ENCODE measurements at regions not wholly inside any gene's neighbourhood (a gene's known extent, or its start where the extent isn't known, plus 50 kb on each side); places are given as distances from the start of the nearest gene placed in this dataset.
"Not testable (repeated sequence)": the region's sequence is repeated elsewhere in the genome, so short reads cannot be mapped to it uniquely, and the experiment has no call there.

DNA sequence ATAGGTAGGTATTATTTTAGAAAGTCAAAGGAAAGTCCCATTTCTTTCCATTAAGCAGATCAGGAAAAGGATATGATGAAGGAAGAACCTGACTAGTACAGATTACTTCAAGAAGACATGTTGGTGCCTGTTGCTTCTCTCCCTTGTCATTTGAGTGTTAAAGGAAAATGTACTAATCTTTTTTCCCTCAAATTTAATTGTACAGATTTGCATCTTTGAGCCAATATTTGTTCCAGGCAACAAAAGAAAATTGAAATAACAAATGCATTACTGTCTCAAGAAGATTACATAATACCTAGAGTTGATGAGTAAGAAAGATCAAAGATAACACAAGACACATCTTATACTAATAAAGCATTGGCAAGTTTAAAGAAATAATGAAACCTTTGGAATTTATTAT is 566.9 kb upstream of the ZP4 start:
- peak; percentile 40 for DNase-seq (ENCODE audit: low read depth)

DNA sequence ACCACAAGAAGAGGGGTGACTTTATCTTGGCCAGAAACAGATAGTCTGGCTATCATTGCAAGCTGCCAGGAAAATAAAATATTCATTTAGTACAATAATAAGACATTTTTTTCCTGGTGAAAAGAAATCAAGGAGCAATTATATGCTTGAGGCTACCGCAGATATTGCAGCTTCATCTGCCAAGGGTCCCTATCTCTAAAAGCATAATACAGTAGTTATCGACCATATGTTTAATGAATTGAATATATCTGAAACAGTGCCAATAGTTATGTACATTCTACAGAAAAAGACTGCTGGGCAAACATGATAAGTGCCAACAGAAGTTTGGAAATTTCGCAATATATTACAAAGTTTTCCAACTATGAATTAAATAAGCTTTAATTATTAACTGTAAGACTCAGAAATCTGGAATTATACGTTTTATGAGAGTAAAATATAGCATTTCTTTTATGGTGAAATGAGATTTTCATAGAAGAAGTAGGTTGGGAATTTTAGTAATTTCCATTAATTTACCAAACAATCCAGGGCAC is 561.1 kb upstream of the ZP4 start:
- no peak for DNase-seq (ENCODE audit: low read depth)

DNA sequence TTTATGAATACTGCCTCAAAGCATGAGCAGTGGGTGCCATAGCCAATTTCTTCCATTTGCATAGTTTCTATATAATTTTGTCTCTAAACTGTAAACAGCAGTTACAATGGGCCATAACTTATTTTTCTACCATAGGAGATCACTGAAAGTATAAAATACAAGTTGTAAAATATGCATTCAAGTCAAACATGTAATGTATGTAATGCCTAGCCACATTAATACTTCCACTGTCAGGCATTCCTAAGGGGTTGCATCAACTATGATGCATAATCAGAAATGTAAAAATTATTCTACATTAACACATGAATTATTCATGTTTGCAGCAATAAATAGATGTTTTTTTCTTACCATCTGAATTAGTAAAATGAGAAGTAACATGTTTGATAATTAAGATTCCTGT is 560.3 kb upstream of the ZP4 start:
- DNase-seq (ENCODE audit: low read depth): peak; percentile 28

DNA sequence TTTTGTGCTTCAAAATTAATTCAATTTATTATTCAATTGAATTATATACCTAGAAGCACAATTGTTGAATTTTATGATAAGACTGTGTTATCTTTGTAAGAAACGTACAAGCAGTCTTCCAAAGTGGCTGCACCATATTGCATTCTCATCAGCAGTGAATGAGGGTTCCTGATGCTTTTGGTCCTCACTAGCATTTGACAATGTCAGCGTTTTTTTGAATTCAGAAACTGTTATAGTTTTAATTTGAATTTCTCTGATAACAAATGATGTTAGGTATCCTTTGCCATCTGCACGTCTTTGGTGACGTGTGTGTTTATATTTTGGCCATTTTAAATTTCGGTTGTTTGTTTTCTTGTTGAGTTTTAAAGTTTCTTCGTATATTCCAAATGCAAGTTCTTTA is 553.0 kb upstream of the ZP4 start:
- no peak for DNase-seq (ENCODE audit: low read depth)

DNA sequence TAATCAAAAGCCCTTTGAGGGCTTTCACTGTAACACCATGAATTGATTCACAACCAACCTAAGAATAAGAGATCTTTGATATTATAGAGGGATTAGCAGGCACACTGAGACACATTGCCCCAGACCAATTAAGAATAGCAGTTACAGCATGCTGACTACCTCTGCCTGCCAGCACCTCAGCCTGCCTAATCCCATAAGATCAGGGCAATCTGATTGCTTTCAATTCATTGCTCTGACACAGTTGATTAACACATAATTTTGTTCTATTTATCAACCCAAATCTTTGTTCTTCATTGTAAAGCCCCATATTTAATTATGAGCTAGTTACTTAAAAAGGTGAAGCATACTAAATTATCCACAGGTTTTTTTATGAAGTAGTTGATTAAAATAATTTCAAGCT is 548.8 kb upstream of the ZP4 start:
- no peak for DNase-seq (ENCODE audit: low read depth)

DNA sequence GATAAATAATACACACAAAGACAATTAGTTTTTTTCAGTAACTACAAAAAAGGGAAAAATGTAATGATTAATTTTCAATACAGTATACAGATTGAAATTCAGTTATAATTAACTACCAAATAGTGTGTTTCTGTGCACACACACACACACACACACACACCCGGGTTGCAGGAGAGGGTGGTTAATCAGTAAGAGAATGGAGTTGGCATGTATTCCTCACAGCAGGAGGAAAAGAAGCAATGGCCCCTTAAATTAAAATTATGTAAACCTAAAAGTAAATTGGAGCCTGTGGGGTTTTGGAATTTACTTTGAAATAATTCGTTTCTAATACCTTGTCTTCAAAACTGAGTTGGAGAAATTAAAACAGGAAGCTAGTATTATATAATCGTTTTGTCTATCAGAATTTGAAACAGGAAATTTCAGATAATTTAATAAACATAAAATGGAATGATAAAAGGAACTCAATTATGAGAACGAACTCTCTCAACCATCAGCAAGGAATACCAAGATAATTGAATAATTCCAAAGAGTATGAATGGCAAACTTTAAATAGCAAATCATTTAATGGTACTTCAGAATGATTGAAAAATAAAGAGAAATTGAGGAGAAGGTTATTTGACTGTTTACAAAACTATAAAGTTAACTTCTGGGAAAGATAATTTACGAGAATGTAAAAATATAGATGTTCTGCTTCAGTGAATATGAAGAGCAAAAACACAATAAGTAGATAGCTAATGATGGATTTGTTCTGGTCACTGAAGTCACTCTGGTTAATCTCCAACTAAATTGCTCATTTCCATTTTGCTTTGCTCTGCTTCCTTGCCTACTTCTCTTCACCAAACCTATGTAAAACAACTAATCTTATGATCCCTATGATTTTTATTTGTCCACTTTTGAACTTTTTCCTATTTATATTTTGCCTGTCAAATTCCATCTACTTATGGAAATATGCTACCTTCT is 547.9 kb upstream of the ZP4 start:
- no peak for DNase-seq (ENCODE audit: low read depth)

DNA sequence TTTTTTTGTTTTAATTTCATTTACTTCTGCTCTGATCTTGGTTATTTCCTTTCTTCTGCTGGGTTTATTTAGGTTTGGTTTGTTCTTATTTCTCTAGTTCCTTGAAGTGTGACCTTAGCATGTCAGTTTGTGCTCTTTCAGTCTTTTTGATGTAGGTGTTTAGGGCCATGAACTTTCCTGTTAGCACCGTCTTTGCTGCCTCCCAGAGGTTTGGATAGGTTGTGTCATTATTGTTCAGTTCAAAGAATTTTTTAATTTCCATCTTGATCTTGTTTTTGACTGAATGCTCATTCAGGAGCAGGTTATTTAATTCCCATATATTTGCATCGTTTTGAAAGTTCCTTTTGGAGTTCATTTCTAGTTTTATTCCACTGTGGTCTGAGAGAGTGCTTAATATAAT is 539.0 kb upstream of the ZP4 start:
- peak; percentile 19 for DNase-seq (ENCODE audit: low read depth)

DNA sequence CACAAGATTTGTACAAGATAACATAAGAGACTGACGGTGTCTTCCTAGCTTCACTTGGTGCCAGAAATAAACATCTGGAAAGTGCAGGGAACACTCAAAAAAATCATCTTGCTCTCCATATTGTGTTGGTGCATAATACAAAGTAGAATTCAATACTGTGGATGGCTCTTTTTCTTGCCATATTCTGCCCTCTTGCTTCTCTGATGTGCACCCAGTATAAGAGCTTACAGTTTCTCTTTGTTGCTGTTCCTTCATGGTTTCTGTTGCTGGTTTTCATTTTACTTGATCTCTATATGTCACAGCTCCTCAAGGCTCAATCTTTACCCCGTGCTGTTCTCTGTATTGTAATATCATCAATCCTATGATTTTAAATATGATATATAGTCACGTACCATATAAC is 528.5 kb upstream of the ZP4 start:
- no peak for DNase-seq (ENCODE audit: low read depth)

DNA sequence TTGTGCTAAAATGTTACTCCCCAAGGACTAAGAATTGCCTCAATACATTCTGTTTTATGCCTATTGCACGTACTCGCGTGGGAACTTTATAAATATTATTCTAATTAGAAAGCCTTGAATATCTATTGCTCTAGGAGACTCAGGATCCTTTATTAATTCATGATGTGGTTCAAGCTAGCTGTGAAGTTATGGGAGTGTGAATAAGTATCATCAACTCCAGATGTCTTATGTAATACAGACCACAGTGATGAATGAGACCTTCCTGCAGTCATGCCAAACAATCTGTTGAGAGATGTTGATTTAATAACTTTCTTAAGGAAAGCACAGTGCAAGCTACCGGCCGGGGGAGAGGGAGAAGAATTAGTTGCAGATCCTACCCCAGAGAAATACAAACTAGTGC is 519.2 kb upstream of the ZP4 start:
- DNase-seq (ENCODE audit: low read depth): peak; percentile 83

DNA sequence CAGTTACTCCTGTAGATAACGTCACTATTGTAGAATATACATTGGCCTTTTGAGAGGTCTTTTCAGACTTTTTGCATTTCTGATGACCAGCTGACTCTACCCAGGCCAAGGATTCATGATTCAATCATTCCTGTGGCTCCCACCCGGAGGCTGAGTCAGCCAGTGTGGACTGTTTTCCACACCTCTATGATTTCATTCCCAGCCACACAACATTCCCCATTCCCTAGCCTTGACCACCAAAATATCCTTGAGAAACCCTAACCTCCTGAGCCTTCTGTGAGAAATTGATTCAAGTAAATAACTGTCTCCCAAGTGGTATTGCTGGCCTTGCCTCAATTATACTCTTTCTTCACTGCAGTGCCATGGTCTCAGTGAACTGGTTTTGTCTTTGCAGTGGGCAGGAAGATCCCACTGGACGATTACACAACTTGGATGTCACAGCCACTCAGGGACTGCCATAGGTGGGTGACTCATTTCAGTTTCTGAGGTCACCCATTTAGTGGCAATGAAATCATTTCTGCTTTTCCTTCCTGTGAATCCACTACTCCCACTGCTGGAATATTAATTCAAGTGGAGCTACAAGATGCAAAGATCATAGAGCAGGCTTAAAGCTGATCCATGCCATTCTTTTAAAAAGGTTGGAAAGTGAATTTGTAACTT is 518.6 kb upstream of the ZP4 start:
- DNase-seq (ENCODE audit: low read depth): peak; percentile 96

DNA sequence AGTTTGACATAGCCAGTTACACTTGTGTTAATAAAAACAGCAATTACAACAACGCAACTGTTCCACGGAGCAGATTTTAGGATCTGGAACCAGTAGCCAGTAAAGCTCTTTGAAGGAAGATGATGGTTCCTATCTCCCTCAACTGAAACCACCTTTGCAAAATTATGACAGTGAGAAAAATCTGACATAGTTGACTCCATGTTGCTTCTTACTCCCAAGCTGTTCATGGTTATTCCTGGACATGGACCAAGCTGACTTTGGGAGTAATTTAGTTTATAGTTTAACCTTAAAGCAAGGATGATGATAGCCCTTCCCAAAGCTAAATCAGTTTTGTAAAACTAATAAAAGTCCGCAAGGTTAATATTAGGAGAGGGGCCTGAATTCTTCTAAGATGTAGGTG is 518.0 kb upstream of the ZP4 start:
- DNase-seq (ENCODE audit: low read depth): no peak

DNA sequence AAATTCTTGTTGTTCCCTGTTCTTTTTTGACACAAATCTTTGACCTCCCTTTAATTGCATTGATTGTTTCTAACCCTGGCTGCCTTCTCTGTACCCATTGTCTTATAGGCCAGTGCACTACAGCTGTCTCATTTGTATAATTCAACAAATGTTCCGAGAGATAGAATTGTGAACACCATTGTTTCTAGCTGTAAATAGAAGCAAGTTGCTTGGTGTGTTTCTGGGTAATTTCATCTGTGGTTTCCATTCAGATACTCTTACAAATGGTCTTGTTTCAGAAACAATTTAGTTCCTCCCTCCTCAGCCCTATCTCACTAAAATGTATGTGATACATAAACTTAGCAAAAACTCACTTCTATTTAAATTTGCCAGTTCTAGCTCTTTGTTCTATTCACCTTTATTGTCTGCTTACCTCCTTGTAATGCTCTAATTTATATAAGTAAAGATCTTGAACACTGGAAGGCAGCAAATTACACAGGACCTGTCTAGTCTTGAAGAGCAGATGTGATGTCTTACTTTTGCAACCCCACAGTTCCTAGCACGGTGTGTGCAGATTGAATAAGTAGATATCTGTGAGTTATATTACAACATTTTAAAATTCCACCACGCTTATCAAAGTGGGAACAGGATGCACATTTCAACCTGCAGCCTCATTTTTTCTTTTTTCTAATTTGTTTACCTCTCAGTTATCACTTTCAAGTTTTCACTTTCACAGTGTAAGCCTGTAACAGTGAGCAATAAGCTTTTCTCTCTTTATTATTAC is 515.6 kb upstream of the ZP4 start:
- DNase-seq (ENCODE audit: low read depth): no peak

DNA sequence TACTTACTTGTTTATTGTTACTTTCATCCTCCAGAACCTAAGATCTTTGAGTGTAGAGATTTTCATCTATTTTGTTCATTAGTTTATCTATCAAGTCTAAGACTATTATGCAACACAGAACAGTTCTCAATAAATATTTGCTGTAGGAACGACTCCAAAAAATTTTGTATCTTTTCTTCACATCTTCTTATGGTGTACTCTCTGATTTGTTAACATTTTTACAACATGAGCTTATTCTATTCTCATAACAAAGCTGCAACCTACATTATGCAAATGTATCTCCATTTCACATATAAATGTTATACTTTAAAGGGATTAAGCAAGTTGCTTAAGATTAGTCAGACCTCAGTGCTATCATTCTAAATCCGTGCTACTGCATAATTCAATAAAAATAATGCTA is 514.2 kb upstream of the ZP4 start:
- peak; percentile 17 for DNase-seq (ENCODE audit: low read depth)

DNA sequence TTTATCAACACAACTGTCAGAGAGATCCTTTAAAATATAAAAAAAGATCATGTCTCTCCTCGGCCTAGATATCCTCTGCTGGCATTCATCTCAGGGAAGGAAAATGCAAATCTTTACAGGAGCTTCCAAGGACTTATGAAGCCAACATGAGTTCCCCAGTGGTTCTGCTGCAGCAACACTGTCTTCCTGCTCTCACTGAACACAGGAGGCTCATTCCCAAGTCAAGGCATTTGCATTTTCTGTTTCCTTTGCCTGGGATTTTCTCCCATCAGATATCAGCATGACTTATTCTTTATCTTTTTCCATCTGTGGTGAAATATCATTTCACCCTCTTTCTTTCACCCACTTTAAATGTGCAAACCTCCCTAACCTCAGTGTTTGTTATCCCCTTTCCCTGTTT is 513.8 kb upstream of the ZP4 start:
- DNase-seq (ENCODE audit: low read depth): peak; percentile 25

DNA sequence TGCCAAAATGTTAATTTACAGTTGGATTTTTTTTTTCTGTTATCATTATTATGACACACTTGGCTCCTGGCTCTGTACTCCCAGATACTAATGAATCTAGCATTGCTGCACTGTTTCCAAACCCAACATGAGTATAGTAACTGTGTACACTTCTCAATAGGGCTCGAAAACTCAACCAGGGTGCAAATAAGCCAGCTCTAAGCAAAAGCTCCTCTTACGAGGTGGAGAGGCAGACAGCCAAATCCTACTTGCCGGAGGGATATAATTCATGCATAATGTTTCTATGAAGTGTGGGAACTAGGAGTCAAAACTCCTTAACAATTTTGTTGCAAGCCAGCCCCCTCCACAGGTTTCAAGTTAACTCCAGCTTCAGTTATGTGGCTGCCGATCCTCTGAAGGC is 510.4 kb upstream of the ZP4 start:
- no peak for DNase-seq (ENCODE audit: low read depth)

DNA sequence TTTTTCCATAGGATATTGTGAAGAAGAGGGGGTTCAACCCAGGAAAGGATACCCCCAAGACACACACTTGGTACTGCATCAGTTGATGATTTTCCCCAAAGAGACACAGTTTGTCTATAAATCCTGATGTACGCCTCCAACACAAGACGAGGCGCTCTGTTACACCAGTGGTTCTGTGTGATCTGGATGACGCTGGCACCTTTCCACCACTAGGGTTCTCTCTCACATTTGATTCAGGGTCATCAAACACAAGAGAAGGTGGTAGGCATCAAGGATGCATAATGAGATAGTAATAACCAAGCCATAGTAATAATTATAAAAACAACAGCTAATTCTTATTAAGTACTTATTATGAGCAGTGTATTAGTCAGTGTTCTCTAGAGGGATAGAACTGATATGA is 508.8 kb upstream of the ZP4 start:
- no peak for DNase-seq (ENCODE audit: low read depth)

DNA sequence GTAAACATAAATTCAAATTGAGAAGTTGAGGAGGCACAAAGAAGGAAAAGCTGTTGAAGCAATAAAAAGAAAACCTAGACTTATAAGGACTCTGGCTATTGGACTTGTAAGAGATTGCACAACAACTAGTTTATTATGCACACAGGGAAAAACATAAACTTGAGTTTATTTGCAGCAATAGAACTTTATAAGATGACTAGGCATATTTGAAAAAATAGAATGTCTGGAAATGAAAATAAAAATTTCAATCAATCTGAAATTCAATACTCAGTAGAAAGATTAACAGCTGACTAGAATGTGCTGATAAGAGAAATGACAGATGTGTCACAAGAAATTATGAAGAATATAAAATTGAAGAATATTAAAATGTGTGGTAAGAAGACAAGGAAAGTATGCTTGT is 505.4 kb upstream of the ZP4 start:
- DNase-seq (ENCODE audit: low read depth): no peak

DNA sequence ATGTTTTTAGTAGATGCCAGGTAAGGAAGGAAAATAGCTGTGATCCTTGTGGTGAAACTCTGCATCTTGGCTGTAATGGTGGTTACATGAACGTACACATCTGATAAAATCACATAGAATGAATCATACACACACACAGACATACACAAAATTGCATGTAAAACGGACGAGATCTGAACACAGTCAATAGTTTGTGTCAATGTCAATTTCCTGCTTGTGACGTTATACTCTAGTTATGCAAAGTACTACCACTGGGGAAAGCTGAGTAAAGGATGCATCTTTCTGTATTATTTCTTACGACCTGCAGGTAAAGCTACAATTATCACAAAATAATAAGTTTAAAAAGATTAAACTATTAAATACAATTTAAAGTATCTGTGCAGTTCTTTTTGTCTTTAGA is 493.7 kb upstream of the ZP4 start:
- DNase-seq (ENCODE audit: low read depth): peak; percentile 46

DNA sequence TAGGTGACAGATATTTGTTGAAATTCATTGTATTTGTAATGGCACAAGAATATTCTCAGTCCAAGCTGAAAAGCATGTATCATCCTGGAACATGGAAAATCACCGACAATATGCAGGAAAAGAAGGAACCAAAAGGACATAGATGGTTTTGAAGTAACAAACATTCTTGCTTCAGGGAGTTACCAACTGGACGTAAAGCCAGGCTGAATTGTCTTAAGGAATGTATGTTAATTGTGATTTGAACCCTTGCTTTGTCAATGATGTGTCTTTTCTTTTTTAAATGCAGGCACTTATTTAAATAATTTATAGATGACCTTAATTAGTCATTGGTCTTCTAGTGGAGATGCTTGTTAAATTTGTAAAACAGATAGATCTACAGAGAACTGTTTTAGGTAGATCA is 489.4 kb upstream of the ZP4 start:
- DNase-seq (ENCODE audit: low read depth): no peak

DNA sequence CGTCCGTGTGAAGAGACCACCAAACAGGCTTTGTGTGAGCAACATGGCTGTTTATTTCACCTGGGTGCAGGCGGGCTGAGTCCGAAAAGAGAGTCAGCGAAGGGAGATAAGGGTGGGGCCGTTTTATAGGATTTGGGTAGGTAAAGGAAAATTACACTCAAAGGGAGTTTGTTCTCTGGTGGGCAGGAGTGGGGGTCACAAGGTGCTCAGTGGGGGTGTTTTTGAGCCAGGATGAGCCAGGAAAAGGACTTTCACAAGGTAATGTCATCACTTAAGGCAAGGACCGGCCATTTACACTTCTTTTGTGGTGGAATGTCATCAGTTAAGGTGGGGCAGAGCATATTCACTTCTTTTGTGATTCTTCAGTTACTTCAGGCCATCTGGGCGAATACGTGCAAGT is 488.7 kb upstream of the ZP4 start:
- not testable (repeated sequence) for DNase-seq (ENCODE audit: low read depth)

DNA sequence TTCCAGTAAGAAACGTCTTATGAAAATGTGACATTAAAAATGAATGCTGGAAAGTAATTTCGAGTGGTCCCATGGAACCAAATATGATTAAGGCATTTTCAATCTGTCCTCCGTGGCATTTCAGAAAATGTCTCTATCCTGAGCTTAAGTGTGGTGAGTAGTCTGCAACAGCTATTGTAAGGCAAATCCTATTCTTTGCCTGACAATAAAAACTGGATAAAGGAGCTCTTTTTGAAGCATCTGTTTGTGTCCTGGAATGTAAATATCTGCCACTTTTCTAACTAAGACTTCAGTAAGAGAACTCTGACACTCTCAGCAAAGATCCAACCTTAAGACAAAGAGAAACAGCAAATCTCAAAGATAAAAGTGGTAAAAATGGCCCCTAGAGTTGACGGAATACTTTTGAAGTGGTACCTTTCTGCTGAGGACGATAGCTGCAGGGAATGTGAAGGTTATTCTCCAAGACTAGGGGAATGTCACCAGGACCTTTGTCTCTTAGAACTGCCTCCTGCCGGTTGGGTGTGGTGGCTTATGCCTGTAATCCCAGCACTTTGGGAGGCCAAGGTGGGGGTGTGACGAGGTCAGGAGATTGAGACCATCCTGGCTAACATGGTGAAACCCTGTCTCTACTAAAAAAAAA is 486.7 kb upstream of the ZP4 start:
- DNase-seq (ENCODE audit: low read depth): no peak

DNA sequence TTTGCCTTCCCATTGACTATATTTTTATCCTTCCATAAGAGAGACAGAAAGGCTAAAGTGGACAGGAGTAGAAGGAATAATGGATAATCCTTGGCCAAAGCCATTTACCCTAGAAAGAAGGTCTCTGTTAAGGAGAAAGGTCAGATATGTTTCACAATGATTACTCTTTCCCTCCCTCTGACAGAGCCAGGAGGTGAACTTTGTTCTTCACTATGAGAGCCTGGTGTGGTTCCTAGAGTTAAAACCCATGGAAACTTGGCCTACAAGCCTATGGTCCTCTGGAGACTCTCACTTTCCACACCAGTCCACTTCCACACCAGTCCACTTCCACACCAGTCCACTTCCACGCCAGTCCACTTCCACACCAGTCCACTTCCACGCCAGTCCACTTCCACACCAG is 479.9 kb upstream of the ZP4 start:
- DNase-seq (ENCODE audit: low read depth): no peak

Measured in iris pigment epithelial cell (primary cell).